ENCODE measurements at regions not wholly inside any gene's neighbourhood (a gene's known extent, or its start where the extent isn't known, plus 50 kb on each side); places are given as distances from the start of the nearest gene placed in this dataset.

DNA sequence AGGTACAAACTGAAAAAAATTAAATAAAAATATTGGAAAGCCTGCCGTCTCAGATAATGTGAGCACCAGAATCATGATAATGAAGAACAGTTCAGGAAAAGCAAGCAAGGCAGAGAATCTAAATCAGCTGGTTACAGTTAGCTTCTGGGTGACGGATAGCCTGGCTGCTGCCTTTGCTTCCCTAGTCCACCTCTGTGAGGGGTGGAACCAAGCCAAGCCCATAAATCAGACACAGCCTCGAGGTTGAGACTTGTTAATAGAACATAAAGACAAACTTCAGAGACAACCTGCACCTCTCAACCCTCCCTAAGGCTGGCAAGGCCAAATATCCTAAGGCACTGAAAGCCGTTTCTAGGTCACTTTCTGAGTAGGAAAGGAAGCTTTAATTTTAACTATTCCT, 334.7 kb upstream of the SLC39A10 start:
- no peak overlapping the region for H3K4me3 ChIP-seq (ENCODE audit: low read depth, low read length)
- TF ChIP-seq, protein P1, sequence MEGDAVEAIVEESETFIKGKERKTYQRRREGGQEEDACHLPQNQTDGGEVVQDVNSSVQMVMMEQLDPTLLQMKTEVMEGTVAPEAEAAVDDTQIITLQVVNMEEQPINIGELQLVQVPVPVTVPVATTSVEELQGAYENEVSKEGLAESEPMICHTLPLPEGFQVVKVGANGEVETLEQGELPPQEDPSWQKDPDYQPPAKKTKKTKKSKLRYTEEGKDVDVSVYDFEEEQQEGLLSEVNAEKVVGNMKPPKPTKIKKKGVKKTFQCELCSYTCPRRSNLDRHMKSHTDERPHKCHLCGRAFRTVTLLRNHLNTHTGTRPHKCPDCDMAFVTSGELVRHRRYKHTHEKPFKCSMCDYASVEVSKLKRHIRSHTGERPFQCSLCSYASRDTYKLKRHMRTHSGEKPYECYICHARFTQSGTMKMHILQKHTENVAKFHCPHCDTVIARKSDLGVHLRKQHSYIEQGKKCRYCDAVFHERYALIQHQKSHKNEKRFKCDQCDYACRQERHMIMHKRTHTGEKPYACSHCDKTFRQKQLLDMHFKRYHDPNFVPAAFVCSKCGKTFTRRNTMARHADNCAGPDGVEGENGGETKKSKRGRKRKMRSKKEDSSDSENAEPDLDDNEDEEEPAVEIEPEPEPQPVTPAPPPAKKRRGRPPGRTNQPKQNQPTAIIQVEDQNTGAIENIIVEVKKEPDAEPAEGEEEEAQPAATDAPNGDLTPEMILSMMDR (IDR thresholded peaks at IDR 0.05; ENCODE audit: insufficient read depth, low read depth, low read length): no peak
- peak; percentile 20 for DNase-seq (ENCODE audit: low read depth)

DNA sequence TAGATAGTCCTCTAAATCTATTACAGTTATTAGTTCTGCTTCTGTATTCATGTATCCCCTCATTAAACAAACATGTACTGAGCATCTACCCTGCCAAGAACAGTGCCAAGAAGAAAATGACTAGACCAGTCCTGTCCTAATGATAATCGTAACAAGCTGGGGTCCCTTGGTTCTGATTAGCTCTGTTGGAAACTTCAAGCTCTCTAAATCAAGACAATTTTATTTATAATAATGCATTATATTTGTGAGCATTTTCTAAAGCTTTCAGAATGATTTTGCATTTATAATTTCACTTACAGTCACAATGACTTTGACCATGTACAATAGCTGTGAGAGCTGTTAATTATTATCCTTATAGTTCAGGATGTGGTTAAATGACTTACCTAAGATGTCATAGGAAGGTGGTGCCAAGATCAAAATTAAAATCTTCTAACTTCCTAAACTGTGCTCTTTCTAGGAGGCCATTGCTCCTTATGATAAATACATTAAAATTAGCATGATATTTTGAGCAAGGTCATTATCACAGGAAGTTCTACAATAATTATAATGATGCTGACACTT, 336.5 kb upstream of the SLC39A10 start:
- no peak overlapping the region for H3K4me3 ChIP-seq (ENCODE audit: low read depth, low read length)
- no peak for DNase-seq (ENCODE audit: low read depth)
- TF ChIP-seq, protein P1 (IDR thresholded peaks at IDR 0.05; ENCODE audit: insufficient read depth, low read depth, low read length): no peak

DNA sequence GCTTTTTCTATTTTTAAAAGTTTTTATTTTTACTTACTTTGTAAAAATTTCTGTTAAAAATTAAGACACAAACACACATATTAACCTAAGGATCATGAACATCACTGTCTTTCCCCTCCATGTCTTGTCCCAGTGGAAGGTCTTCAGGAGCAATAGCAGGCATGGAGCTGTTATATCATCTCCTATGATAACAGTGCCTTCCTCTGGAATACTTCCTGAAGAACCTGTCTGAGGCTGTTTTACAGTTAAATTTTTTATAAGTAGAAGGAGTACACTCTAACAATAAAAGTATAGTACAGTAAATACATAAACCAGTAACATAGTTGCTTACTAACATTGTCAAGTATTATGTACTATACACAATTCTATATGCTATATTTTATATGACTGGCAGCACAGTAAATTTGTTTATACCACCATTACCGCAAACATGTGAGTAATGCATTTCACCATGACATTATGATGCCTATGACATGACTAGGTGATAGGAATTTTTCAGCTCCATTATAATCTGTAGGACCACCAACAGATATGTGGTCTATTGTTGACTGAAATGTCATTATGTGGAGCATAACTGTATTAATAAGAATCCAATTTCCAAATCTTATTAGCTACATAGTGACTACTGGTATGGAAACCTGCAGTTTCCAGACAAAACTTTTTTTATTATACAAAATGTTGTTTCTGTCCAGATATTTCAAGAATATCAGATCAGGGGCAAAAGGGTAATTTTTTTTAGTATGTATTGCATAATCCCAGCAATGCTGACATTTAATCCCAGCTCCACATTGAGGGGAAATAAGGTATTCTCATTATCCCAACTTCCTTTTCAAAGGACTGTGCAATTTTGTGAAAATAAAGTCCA, 337.2 kb upstream of the SLC39A10 start:
- H3K4me3 ChIP-seq (ENCODE audit: low read depth, low read length): no peak overlapping the region
- TF ChIP-seq, protein P1 (IDR thresholded peaks at IDR 0.05; ENCODE audit: insufficient read depth, low read depth, low read length): no peak
- DNase-seq (ENCODE audit: low read depth): no peak

DNA sequence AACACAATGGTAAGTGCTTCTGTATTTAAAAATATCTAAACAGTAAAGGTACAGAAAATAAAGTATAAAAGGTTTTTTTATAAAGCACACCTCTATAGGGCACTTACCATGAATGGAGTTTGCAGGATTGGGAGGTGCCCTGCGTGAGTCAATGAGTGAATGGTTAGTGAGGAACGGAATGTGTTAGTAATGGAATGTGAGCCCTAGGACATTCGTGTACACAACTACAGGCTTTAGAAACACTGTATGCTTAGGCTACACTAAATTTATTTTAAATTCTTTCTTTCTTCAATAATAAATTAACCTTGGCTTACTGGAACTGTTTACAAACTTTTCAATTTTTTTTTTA, 337.9 kb upstream of the SLC39A10 start:
- H3K4me3 ChIP-seq (ENCODE audit: low read depth, low read length): no peak overlapping the region
- TF ChIP-seq, protein P1 (IDR thresholded peaks at IDR 0.05; ENCODE audit: insufficient read depth, low read depth, low read length): no peak
- peak; percentile 42 for DNase-seq (ENCODE audit: low read depth)

DNA sequence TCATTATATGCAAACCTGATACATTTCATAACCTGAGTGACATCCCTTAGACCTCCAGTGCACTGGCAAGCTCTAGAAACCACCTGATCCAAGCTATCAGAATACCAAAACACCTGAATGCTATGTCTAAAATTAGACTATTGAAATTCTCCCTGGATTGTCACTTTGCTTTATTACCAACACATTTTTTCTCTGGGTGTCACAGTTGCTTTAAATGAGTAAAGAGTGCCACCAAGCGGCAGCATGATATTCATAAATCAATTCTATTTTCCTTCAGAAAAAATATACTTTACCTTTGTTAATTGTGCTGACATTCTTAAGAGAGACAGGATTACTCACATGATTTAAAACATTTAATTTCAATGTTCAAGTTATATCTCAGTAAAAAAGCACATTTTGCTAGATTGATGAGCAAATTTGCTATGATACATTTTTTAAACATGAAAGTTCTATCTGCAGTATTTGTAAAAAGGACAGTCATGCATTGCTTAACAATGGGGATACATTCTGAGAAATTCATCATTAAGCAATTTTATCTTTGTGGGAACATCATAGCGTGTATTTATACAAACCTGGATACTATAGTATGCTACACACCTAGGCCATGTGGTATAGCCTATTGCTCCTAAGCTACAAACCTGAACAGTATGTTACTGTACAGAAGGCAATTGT, 338.4 kb upstream of the SLC39A10 start:
- peak; percentile 52 for DNase-seq (ENCODE audit: low read depth)
- TF ChIP-seq, protein P1 (IDR thresholded peaks at IDR 0.05; ENCODE audit: insufficient read depth, low read depth, low read length): peak; percentile 57
- no peak overlapping the region for H3K4me3 ChIP-seq (ENCODE audit: low read depth, low read length)

DNA sequence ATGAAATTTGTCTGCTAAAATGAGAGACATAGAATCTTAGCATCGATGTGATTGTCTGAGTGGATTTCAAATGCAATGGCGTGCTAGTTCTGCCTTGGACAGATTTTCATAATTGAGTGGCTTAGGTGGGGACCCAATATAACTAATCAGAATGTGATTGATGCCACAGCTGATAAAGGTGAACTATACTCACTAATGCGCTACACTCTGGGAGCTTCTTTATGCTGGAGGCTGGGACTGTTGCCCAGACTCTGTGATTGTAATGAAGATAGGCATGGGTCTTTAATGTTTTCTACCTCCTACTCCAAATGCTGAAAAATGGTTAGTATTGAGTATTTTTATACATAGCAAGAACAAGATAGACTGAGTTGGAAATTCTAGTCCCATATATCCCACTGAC, 339.5 kb upstream of the SLC39A10 start:
- TF ChIP-seq, protein P1 (IDR thresholded peaks at IDR 0.05; ENCODE audit: insufficient read depth, low read depth, low read length): no peak
- no peak overlapping the region for H3K4me3 ChIP-seq (ENCODE audit: low read depth, low read length)
- DNase-seq (ENCODE audit: low read depth): no peak

Measured in fibroblast of villous mesenchyme (primary cell).